ENCODE measurements at regions not wholly inside any gene's neighbourhood (a gene's known extent, or its start where the extent isn't known, plus 50 kb on each side); places are given as distances from the start of the nearest gene placed in this dataset.

DNA sequence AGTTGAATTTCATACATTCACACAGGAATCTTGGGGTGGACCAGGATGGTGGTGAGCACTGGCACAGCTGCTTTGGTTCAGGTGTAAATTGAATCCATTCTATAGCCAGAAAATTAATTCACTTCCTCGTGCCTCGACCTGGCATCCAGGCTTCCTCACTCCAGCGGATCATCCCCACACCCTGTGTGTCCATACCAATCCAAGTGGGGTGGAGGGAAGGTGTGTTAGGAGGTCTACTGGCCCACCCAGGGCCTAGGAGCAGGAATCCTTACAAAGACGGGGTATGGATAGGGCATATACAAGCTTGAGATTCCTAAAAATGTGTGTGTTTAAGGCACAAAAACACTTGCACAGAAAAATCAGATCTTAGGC is 81.8 kb upstream of the SLC24A3 start:
- TF ChIP-seq, protein P1, sequence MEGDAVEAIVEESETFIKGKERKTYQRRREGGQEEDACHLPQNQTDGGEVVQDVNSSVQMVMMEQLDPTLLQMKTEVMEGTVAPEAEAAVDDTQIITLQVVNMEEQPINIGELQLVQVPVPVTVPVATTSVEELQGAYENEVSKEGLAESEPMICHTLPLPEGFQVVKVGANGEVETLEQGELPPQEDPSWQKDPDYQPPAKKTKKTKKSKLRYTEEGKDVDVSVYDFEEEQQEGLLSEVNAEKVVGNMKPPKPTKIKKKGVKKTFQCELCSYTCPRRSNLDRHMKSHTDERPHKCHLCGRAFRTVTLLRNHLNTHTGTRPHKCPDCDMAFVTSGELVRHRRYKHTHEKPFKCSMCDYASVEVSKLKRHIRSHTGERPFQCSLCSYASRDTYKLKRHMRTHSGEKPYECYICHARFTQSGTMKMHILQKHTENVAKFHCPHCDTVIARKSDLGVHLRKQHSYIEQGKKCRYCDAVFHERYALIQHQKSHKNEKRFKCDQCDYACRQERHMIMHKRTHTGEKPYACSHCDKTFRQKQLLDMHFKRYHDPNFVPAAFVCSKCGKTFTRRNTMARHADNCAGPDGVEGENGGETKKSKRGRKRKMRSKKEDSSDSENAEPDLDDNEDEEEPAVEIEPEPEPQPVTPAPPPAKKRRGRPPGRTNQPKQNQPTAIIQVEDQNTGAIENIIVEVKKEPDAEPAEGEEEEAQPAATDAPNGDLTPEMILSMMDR (IDR thresholded peaks at IDR 0.05; ENCODE audit: poor library complexity, severe bottlenecking), result no peak
- TF ChIP-seq POLR2AphosphoS5 (IDR thresholded peaks at IDR 0.05) (no peak), EZH2 (IDR thresholded peaks at IDR 0.05; ENCODE audit: borderline replicate concordance, insufficient read depth, low read length, poor library complexity, severe bottlenecking) (no peak), TAF1 (IDR thresholded peaks at IDR 0.05; ENCODE audit: low read depth) (no peak), RAD21 (conservative IDR thresholded peaks at IDR 0.05) (no peak), EP300 (conservative IDR thresholded peaks at IDR 0.05; ENCODE audit: poor library complexity, severe bottlenecking) (no peak), SMC3 (conservative IDR thresholded peaks at IDR 0.05; ENCODE audit: poor library complexity) (no peak), MXI1 (conservative IDR thresholded peaks at IDR 0.05; ENCODE audit: poor library complexity, severe bottlenecking) (no peak)
- TF ChIP-seq, protein P2, sequence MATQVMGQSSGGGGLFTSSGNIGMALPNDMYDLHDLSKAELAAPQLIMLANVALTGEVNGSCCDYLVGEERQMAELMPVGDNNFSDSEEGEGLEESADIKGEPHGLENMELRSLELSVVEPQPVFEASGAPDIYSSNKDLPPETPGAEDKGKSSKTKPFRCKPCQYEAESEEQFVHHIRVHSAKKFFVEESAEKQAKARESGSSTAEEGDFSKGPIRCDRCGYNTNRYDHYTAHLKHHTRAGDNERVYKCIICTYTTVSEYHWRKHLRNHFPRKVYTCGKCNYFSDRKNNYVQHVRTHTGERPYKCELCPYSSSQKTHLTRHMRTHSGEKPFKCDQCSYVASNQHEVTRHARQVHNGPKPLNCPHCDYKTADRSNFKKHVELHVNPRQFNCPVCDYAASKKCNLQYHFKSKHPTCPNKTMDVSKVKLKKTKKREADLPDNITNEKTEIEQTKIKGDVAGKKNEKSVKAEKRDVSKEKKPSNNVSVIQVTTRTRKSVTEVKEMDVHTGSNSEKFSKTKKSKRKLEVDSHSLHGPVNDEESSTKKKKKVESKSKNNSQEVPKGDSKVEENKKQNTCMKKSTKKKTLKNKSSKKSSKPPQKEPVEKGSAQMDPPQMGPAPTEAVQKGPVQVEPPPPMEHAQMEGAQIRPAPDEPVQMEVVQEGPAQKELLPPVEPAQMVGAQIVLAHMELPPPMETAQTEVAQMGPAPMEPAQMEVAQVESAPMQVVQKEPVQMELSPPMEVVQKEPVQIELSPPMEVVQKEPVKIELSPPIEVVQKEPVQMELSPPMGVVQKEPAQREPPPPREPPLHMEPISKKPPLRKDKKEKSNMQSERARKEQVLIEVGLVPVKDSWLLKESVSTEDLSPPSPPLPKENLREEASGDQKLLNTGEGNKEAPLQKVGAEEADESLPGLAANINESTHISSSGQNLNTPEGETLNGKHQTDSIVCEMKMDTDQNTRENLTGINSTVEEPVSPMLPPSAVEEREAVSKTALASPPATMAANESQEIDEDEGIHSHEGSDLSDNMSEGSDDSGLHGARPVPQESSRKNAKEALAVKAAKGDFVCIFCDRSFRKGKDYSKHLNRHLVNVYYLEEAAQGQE (IDR thresholded peaks at IDR 0.05; ENCODE audit: borderline replicate concordance), result no peak

All from neural cell (in vitro differentiated cells).